HepG2 (cell line): ENCODE measurements at regions not wholly inside any gene's neighbourhood (a gene's known extent, or its start where the extent isn't known, plus 50 kb on each side); places are given as distances from the start of the nearest gene placed in this dataset.

Experiments used
- ATAC-seq: fragments of 200-7000 bp; cut with Tn5 transposase; 3 replicates; pipeline ENCODE4 v1.9.1; 2020; ENCODE audit warnings: mild to moderate bottlenecking, moderate library complexity
- BruUV-seq: library from RNA; stranded (reverse); fragments of 400-500 nt; replicated peaks from 2 replicates; lab custom pipeline; 2021; lab: Mats Ljungman, UMichigan
- CTCF ChIA-PET: fragments of 300-600 bp; formaldehyde crosslinking; extraction: SDS; loops from one replicate; lab custom pipeline; 2021; ENCODE audit warnings: low total read pairs, inconsistent platforms, low intra/inter-chr PET ratio; lab: Yijun Ruan, JAX
- POLR2A ChIA-PET: fragments of 350-600 bp; sonication (Branson Sonifier 250); formaldehyde crosslinking; loops from one replicate; lab custom pipeline; 2020; ENCODE audit warnings: antibody characterized with exemption, inconsistent platforms; lab: Yijun Ruan, JAX
- DNase-seq: peaks from one replicate; pipeline ENCODE4 v3.0.0-alpha.2; 2015; ENCODE audit warnings: low spot score
- FAIRE-seq: peaks from 3 replicates; lab custom pipeline; 2011; peaks lifted over from hg19 to GRCh38; lab: Jason Lieb, UNC
- H2AFZ ChIP-seq: one replicate; pipeline ENCODE4 v1.6.1; 2011; ENCODE audit warnings: low read length, inconsistent platforms
- H3K27ac ChIP-seq: fragments of 300-600 bp; 3 replicates; pipeline ENCODE4 v1.8.0; 2011; ENCODE audit warnings: mixed run types, mild to moderate bottlenecking, mixed read lengths, low read length, inconsistent platforms; ENCODE audit not compliant: insufficient read depth; ENCODE audit errors: extremely low read length
- H3K27me3 ChIP-seq, 2 experiments: fragments of 200-600 bp in 1 of 2; 2 replicates in 1 of 2; 3 replicates in 1 of 2; pipeline versions ENCODE4 v1.6.0 to v1.8.0; 2011; ENCODE audit warnings: low read length in 2 of 2, mild to moderate bottlenecking in 2 of 2, moderate library complexity in 2 of 2, inconsistent platforms in 1 of 2; ENCODE audit not compliant: insufficient read depth in 2 of 2, control insufficient read depth in 1 of 2
- H3K36me3 ChIP-seq, 2 experiments: fragments of 200-600 bp in 1 of 2; replicated peaks in 1 of 2; 2 replicates in 1 of 2; 3 replicates in 1 of 2; pipeline versions ENCODE4 v1.5.1 to v1.8.0; 2011; ENCODE audit warnings: low read length in 2 of 2, inconsistent platforms in 1 of 2; ENCODE audit not compliant: insufficient read depth in 2 of 2, control insufficient read depth in 1 of 2
- H3K4me1 ChIP-seq: 2 replicates; pipeline ENCODE4 v1.5.1; 2012; ENCODE audit warnings: low read length, inconsistent platforms; ENCODE audit not compliant: insufficient read depth
- H3K4me2 ChIP-seq: 2 replicates; pipeline ENCODE4 v1.6.0; 2011; ENCODE audit warnings: low read depth, low read length, inconsistent platforms
- H3K4me3 ChIP-seq, 3 experiments: fragments of 200-600 bp in 1 of 3; sonication (generic), shearing (Covaris generic) in 1 of 3; replicated peaks in 1 of 3; 2 replicates each; pipeline ENCODE4 v1.5.1; 2011 to 2016; ENCODE audit warnings: low read length in 3 of 3, inconsistent platforms in 2 of 3, low read depth in 2 of 3, mild to moderate bottlenecking in 2 of 3, control low read depth in 1 of 3, mixed read lengths in 1 of 3; ENCODE audit not compliant: insufficient read depth in 1 of 3
- H3K79me2 ChIP-seq: one replicate; pipeline ENCODE4 v1.6.1; 2011; ENCODE audit warnings: low read length, inconsistent platforms; ENCODE audit not compliant: insufficient read depth
- H3K9ac ChIP-seq: 2 replicates; pipeline ENCODE4 v1.6.0; 2011; ENCODE audit warnings: mild to moderate bottlenecking, low read depth, low read length, inconsistent platforms; ENCODE audit not compliant: insufficient read depth
- H3K9me3 ChIP-seq: 2 replicates; pipeline ENCODE4 v1.5.1; 2012; ENCODE audit warnings: mild to moderate bottlenecking, low read length
- H4K20me1 ChIP-seq: 2 replicates; pipeline ENCODE4 v1.6.0; 2011; ENCODE audit warnings: inconsistent platforms, mild to moderate bottlenecking, low read length, moderate library complexity; ENCODE audit not compliant: insufficient read depth
- BORCS8-MEF2B ChIP-seq: sonication (generic); formaldehyde crosslinking; IDR thresholded peaks from 2 replicates; pipeline ENCODE4 v1.8.0; 2022; ENCODE audit warnings: mild to moderate bottlenecking, missing genetic modification reagents
- HNRNPL ChIP-seq: fragments of 200-400 bp; formaldehyde crosslinking; IDR thresholded peaks from 2 replicates; pipeline ENCODE4 v1.6.1; 2017; ENCODE audit warnings: mild to moderate bottlenecking, low read depth, low read length
- IRF2 ChIP-seq: IDR thresholded peaks from 2 replicates; pipeline ENCODE4 v1.6.1; 2018; ENCODE audit warnings: missing genetic modification reagents, missing compliant biosample characterization
- MTA3 ChIP-seq: sonication (generic); formaldehyde crosslinking; IDR thresholded peaks from 2 replicates; pipeline ENCODE4 v1.4.0; 2020; ENCODE audit warnings: missing genetic modification reagents
- SMAD9 ChIP-seq: sonication (generic); formaldehyde crosslinking; IDR thresholded peaks from 2 replicates; pipeline ENCODE4 v1.5.1; 2020; ENCODE audit warnings: mild to moderate bottlenecking, missing genetic modification reagents
- ZEB1 ChIP-seq: IDR thresholded peaks from 2 replicates; pipeline ENCODE4 v1.6.1; 2012; ENCODE audit warnings: mild to moderate bottlenecking, low read depth, inconsistent platforms; ENCODE audit not compliant: insufficient replicate concordance
- ZNF577 ChIP-seq: sonication (generic); formaldehyde crosslinking; IDR thresholded peaks from 2 replicates; pipeline ENCODE4 v1.4.0; 2020; ENCODE audit warnings: mild to moderate bottlenecking, low read depth, missing genetic modification reagents, borderline replicate concordance
- ZNF790 ChIP-seq: sonication (generic); formaldehyde crosslinking; IDR thresholded peaks from 2 replicates; pipeline ENCODE4 v1.8.0; 2022; ENCODE audit warnings: missing genetic modification reagents, mild to moderate bottlenecking, borderline replicate concordance
- ZNF883 ChIP-seq: sonication (generic); formaldehyde crosslinking; IDR thresholded peaks from 2 replicates; pipeline ENCODE4 v1.5.1; 2020; ENCODE audit warnings: mild to moderate bottlenecking, missing genetic modification reagents; ENCODE audit errors: not compliant biosample characterization
- ZSCAN31 ChIP-seq: sonication (generic); formaldehyde crosslinking; IDR thresholded peaks from 2 replicates; pipeline ENCODE4 v1.5.0; 2020; ENCODE audit warnings: low read depth, mild to moderate bottlenecking, missing genetic modification reagents
- WGBS: methylation state at CpG from one replicate; pipeline ENCODE4 v1.1.6; 2017; ENCODE audit warnings: low lambda C conversion rate; 5-methylcytosine and 5-hydroxymethylcytosine counted together
- in situ Hi-C: cut with HindIII; loops from 2 replicates; pipeline ENCODE4 v1.10.0; 2017; ENCODE audit warnings: low pct_unique_long_range_greater_than_20kb; ENCODE audit not compliant: extremely low pct_ligation_motif_present
- intact Hi-C: fragments of 100-400 bp; cut with micrococcal nuclease; formaldehyde crosslinking; loops from one replicate; pipeline ENCODE4 v1.10.0; 2022; ENCODE audit not compliant: unreplicated experiment

GRCh38 chr16:88131966-88132365 is 180.7 kb downstream of the BANP start (continued):
- TF ChIP-seq IRF2 (CRISPR knock-in tag) (no peak), ZNF883 (CRISPR knock-in tag) (no peak), MTA3 (CRISPR knock-in tag) (no peak), ZSCAN31 (CRISPR knock-in tag) (no peak), SMAD9 (CRISPR knock-in tag) (no peak), ZEB1 (no peak)

GRCh38 chr16:88132836-88133506 is 181.7 kb downstream of the BANP start:
- ATAC-seq (no peak), FAIRE-seq (no peak)
- in situ Hi-C loops, result no loop called here

DNA sequence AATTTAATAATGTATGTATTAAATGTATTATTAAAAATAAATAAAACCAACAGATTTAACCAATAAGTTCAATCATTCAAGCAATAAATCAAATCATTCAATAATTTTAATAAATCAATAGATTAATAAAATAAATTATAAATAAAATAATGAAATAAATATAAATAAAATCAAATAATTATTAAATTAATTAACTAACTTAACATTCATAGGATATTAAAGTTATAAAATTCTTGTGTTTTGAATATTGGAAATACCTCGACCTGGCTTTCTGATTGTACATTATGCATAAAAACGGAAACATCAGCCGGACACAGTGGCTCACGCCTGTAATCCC is 182.2 kb downstream of the BANP start:
- 79% methylated on average over 4 of the region's 4 CpGs for WGBS
- intact Hi-C loops, result no loop called here
- Histone ChIP-seq H3K79me2 (no peaks in the 10 kb centered on the region), H3K9me3 (peaks cover 8% of the 10 kb centered on the region), H3K9ac (no peak overlapping the region), H4K20me1 (no peaks in the 10 kb centered on the region), H2AFZ (no peak overlapping the region), H3K36me3 (no peaks in the 10 kb centered on the region)
- ATAC-seq (no peak), FAIRE-seq (no peak), DNase-seq (no peak)
- POLR2A ChIA-PET, result no interaction called here
- BruUV-seq, result no TSS peak
- TF ChIP-seq ZNF790 (CRISPR knock-in tag), result no peak
- TF ChIP-seq ZNF577 (CRISPR knock-in tag), result no peak
- no peak for TF ChIP-seq MTA3 (CRISPR knock-in tag)
- TF ChIP-seq, all 625 proteins: peak for 0
- Histone ChIP-seq H3K27ac (no peak overlapping the region), H3K4me3 (no peak overlapping the region), H3K4me1 (no peaks in the 10 kb centered on the region), H3K4me2 (no peak overlapping the region), H3K27me3 (peaks cover 7 to 46% of the 10 kb centered on the region in 2 experiments)
- in situ Hi-C loops, result no loop called here
- CTCF ChIA-PET, result no interaction called here

More at GRCh38 chr16:88132836-88133506, 181.7 kb downstream of the BANP start:
- ChIA-PET CTCF (no interaction called here), POLR2A (no interaction called here)
- Histone ChIP-seq H3K79me2 (no peaks in the 10 kb centered on the region), H3K4me1 (no peaks in the 10 kb centered on the region), H3K36me3 (no peaks in the 10 kb centered on the region), H4K20me1 (no peaks in the 10 kb centered on the region), H2AFZ (no peak overlapping the region), H3K27ac (no peak overlapping the region), H3K27me3 (peaks cover 8 to 49% of the 10 kb centered on the region in 2 experiments), H3K4me2 (no peak overlapping the region), H3K9ac (no peak overlapping the region), H3K9me3 (peaks cover 3% of the 10 kb centered on the region; the same call in 1 of the 2 replicates), H3K4me3 (no peak overlapping the region)
- TF ChIP-seq BORCS8-MEF2B (CRISPR knock-in tag), result no peak
- TF ChIP-seq HNRNPL, result 0 out of 2 replicates have a peak, but pooled peaks have one; percentile 42
- no peak for DNase-seq
- BruUV-seq, result no TSS peak
- intact Hi-C loops, result no loop called here
- 41% methylated on average over 25 of the region's 27 CpGs for WGBS
